Parathyroid adenoma (tissue), 2 donors: ENCODE measurements at regions not wholly inside any gene's neighbourhood (a gene's known extent, or its start where the extent isn't known, plus 50 kb on each side); places are given as distances from the start of the nearest gene placed in this dataset.

Experiments
- H2AFZ ChIP-seq: fragments of 300-600 bp; sonication (generic); one replicate; pipeline ENCODE4 v1.7.0; 2017; ENCODE audit warnings: antibody characterized with exemption, mild to moderate bottlenecking
- H3K27ac ChIP-seq: fragments of 300-600 bp; sonication (generic); one replicate; pipeline ENCODE4 v1.7.0; 2017
- H3K27me3 ChIP-seq: fragments of 300-600 bp; sonication (generic); one replicate; pipeline ENCODE4 v1.7.0; 2017; ENCODE audit warnings: low read length; ENCODE audit not compliant: control insufficient read depth, insufficient read depth
- H3K36me3 ChIP-seq: fragments of 300-600 bp; sonication (generic); one replicate; pipeline ENCODE4 v1.7.0; 2017; ENCODE audit warnings: low read length; ENCODE audit not compliant: control insufficient read depth, insufficient read depth
- H3K4me1 ChIP-seq: fragments of 300-600 bp; sonication (generic); one replicate; pipeline ENCODE4 v1.7.0; 2017; ENCODE audit warnings: control low read depth
- H3K4me2 ChIP-seq: fragments of 300-600 bp; sonication (generic); one replicate; pipeline ENCODE4 v1.7.0; 2017; ENCODE audit warnings: low read length
- H3K4me3 ChIP-seq: fragments of 300-600 bp; sonication (generic); one replicate; pipeline ENCODE4 v1.7.0; 2017; ENCODE audit warnings: low read depth, low read length
- H3K79me2 ChIP-seq: fragments of 300-600 bp; sonication (generic); one replicate; pipeline ENCODE4 v1.7.0; 2017; ENCODE audit warnings: control low read depth
- H3K9ac ChIP-seq: fragments of 300-600 bp; sonication (generic); one replicate; pipeline ENCODE4 v1.7.0; 2017; ENCODE audit warnings: mild to moderate bottlenecking
- H3K9me3 ChIP-seq: fragments of 300-600 bp; sonication (generic); one replicate; pipeline ENCODE4 v1.7.0; 2017; ENCODE audit warnings: low read length; ENCODE audit not compliant: control insufficient read depth
- CTCF ChIP-seq: fragments of 300-600 bp; sonication (generic); IDR thresholded peaks from one replicate; pipeline ENCODE4 v1.7.0; 2017; ENCODE audit warnings: antibody characterized with exemption, mild to moderate bottlenecking
- donor health status: primary hyperparathyroidism.

GRCh38 chr11:95534809-95535208 lies 254.8 kb downstream of the FAM76B start:
- Histone ChIP-seq H3K4me1 (no peaks in the 10 kb centered on the region), H3K4me3 (no peak overlapping the region), H2AFZ (no peak overlapping the region), H3K4me2 (no peak overlapping the region), H3K27me3 (no peaks in the 10 kb centered on the region), H3K9me3 (no peaks in the 10 kb centered on the region), H3K36me3 (no peaks in the 10 kb centered on the region), H3K9ac (no peak overlapping the region), H3K27ac (no peak overlapping the region), H3K79me2 (no peaks in the 10 kb centered on the region)
- no peak for TF ChIP-seq CTCF

GRCh38 chr11:95534226-95534625 lies 255.4 kb downstream of the FAM76B start:
- Histone ChIP-seq H2AFZ (no peak overlapping the region), H3K36me3 (no peaks in the 10 kb centered on the region), H3K27me3 (no peaks in the 10 kb centered on the region), H3K9ac (no peak overlapping the region), H3K4me2 (no peak overlapping the region), H3K4me3 (no peak overlapping the region), H3K27ac (no peak overlapping the region), H3K79me2 (no peaks in the 10 kb centered on the region), H3K9me3 (no peaks in the 10 kb centered on the region), H3K4me1 (no peaks in the 10 kb centered on the region)
- TF ChIP-seq CTCF, result no peak

- no peak for TF ChIP-seq CTCF
- Histone ChIP-seq H3K4me3 (no peak overlapping the region), H3K36me3 (no peaks in the 10 kb centered on the region), H2AFZ (no peak overlapping the region), H3K4me1 (no peaks in the 10 kb centered on the region), H3K27me3 (no peaks in the 10 kb centered on the region), H3K79me2 (no peaks in the 10 kb centered on the region), H3K4me2 (no peak overlapping the region), H3K9ac (no peak overlapping the region), H3K9me3 (no peaks in the 10 kb centered on the region), H3K27ac (no peak overlapping the region)
Measured at GRCh38 chr11:95531116-95531515, 258.5 kb downstream of the FAM76B start.

GRCh38 chr11:95524314-95525036 lies 265.1 kb downstream of the FAM76B start:
- H3K27me3 ChIP-seq, result no peaks in the 10 kb centered on the region
- no peaks in the 10 kb centered on the region for H3K36me3 ChIP-seq
- H3K4me2 ChIP-seq, result no peak overlapping the region
- H3K9me3 ChIP-seq, result no peaks in the 10 kb centered on the region
- H3K9ac ChIP-seq, result no peak overlapping the region
- H3K79me2 ChIP-seq, result no peaks in the 10 kb centered on the region
- H2AFZ ChIP-seq, result no peak overlapping the region
- no peak overlapping the region for H3K4me3 ChIP-seq
- TF ChIP-seq CTCF, result no peak
- H3K27ac ChIP-seq, result no peak overlapping the region
- H3K4me1 ChIP-seq, result peaks cover 3% of the 10 kb centered on the region

- H2AFZ ChIP-seq, result no peak overlapping the region
- TF ChIP-seq CTCF, result no peak
- H3K4me1 ChIP-seq, result peaks cover 3% of the 10 kb centered on the region
- no peaks in the 10 kb centered on the region for H3K79me2 ChIP-seq
- no peak overlapping the region for H3K27ac ChIP-seq
- H3K9me3 ChIP-seq, result no peaks in the 10 kb centered on the region
- H3K4me2 ChIP-seq, result no peak overlapping the region
- H3K27me3 ChIP-seq, result no peaks in the 10 kb centered on the region
- no peak overlapping the region for H3K4me3 ChIP-seq
- H3K36me3 ChIP-seq, result no peaks in the 10 kb centered on the region
- H3K9ac ChIP-seq, result no peak overlapping the region
Measured at GRCh38 chr11:95522874-95523273, 266.7 kb downstream of the FAM76B start.
